ENCODE measurements at regions not wholly inside any gene's neighbourhood (a gene's known extent, or its start where the extent isn't known, plus 50 kb on each side); places are given as distances from the start of the nearest gene placed in this dataset.
"Not testable (repeated sequence)": the region's sequence is repeated elsewhere in the genome, so short reads cannot be mapped to it uniquely, and the experiment has no call there.

GRCh38 chr15:98280284-98280975, 319.9 kb downstream of the ARRDC4 start:
- no peak for DNase-seq

GRCh38 chr15:98281130-98281529, 320.6 kb downstream of the ARRDC4 start:
- no peak for DNase-seq

GRCh38 chr15:98282656-98283332, 322.3 kb downstream of the ARRDC4 start:
- no peak for DNase-seq

GRCh38 chr15:98286200-98286599, 325.7 kb downstream of the ARRDC4 start:
- DNase-seq, result no peak

- DNase-seq, result no peak
Observed at GRCh38 chr15:98286831-98287230, 326.3 kb downstream of the ARRDC4 start.

- DNase-seq, result no peak
Observed at GRCh38 chr15:98288091-98288590, 327.6 kb downstream of the ARRDC4 start.

GRCh38 chr15:98289747-98290146, 329.2 kb downstream of the ARRDC4 start:
- no peak for DNase-seq

GRCh38 chr15:98292442-98293240, 332.1 kb downstream of the ARRDC4 start:
- DNase-seq, result no peak

- no peak for DNase-seq
Observed at GRCh38 chr15:98294126-98294525, 333.6 kb downstream of the ARRDC4 start.

GRCh38 chr15:98295101-98295759, 334.7 kb downstream of the ARRDC4 start:
- DNase-seq, result not testable (repeated sequence)

GRCh38 chr15:98296653-98297052, 336.1 kb downstream of the ARRDC4 start:
- DNase-seq, result no peak

GRCh38 chr15:98304371-98304770, 343.9 kb downstream of the ARRDC4 start:
- no peak for DNase-seq

- DNase-seq, result no peak
Observed at GRCh38 chr15:98308117-98308516, 340.2 kb upstream of the IGF1R start.

GRCh38 chr15:98311566-98312188, 336.7 kb upstream of the IGF1R start:
- DNase-seq, result no peak

- DNase-seq, result no peak
Observed at GRCh38 chr15:98312913-98313312, 335.4 kb upstream of the IGF1R start.

- DNase-seq, result no peak
Observed at GRCh38 chr15:98315971-98316370, 332.4 kb upstream of the IGF1R start.

- DNase-seq, result no peak
Observed at GRCh38 chr15:98321896-98322295, 326.4 kb upstream of the IGF1R start.

GRCh38 chr15:98322581-98322980, 325.8 kb upstream of the IGF1R start:
- DNase-seq, result no peak

GRCh38 chr15:98324341-98324970, 323.9 kb upstream of the IGF1R start:
- DNase-seq, result no peak

- no peak for DNase-seq
Observed at GRCh38 chr15:98326804-98327203, 321.5 kb upstream of the IGF1R start.

- no peak for DNase-seq
Observed at GRCh38 chr15:98330258-98330657, 318.1 kb upstream of the IGF1R start.
